Stimulated activated naive CD4-positive, alpha-beta T cell (primary cell): ENCODE measurements at regions not wholly inside any gene's neighbourhood (a gene's known extent, or its start where the extent isn't known, plus 50 kb on each side); places are given as distances from the start of the nearest gene placed in this dataset.
"Not testable (repeated sequence)": the region's sequence is repeated elsewhere in the genome, so short reads cannot be mapped to it uniquely, and the experiment has no call there.

Experiments
- DNase-seq, 6 experiments: peaks; one replicate each; lab custom pipeline; 2025; lab: John Stamatoyannopoulos, UW

- DNase-seq: no peak
Measured at GRCh38 chr22:26769663-26770062, 112.3 kb downstream of the MIAT start.

- no peak for DNase-seq
Measured at GRCh38 chr22:26770624-26771023, 113.2 kb downstream of the MIAT start.

- not testable (repeated sequence) for DNase-seq
Measured at GRCh38 chr22:26773054-26773453, 115.7 kb downstream of the MIAT start.

GRCh38 chr22:26775394-26775793 is 118.0 kb downstream of the MIAT start:
- DNase-seq: no peak

- no peak for DNase-seq
Measured at GRCh38 chr22:26777156-26777801, 119.9 kb downstream of the MIAT start.

- no peak for DNase-seq
Measured at GRCh38 chr22:26778372-26778771, 121.0 kb downstream of the MIAT start.

GRCh38 chr22:26779108-26779507 is 121.7 kb downstream of the MIAT start:
- no peak for DNase-seq

- DNase-seq: no peak
Measured at GRCh38 chr22:26779929-26780328, 122.5 kb downstream of the MIAT start.

GRCh38 chr22:26780521-26780920 is 123.1 kb downstream of the MIAT start:
- no peak for DNase-seq

GRCh38 chr22:26781062-26781461 is 123.7 kb downstream of the MIAT start:
- DNase-seq: no peak

GRCh38 chr22:26781596-26781995 is 124.2 kb downstream of the MIAT start:
- no peak for DNase-seq

GRCh38 chr22:26783885-26784284 is 126.5 kb downstream of the MIAT start:
- DNase-seq: no peak

- no peak for DNase-seq
Measured at GRCh38 chr22:26784772-26785171, 127.4 kb downstream of the MIAT start.

GRCh38 chr22:26785932-26786331 is 128.5 kb downstream of the MIAT start:
- no peak for DNase-seq

- no peak for DNase-seq
Measured at GRCh38 chr22:26786398-26786797, 129.0 kb downstream of the MIAT start.

GRCh38 chr22:26789951-26790350 is 132.6 kb downstream of the MIAT start:
- no peak for DNase-seq

GRCh38 chr22:26792522-26792921 is 135.1 kb downstream of the MIAT start:
- no peak for DNase-seq

- no peak for DNase-seq
Measured at GRCh38 chr22:26796785-26797184, 139.4 kb downstream of the MIAT start.

GRCh38 chr22:26797910-26798309 is 140.5 kb downstream of the MIAT start:
- DNase-seq: no peak

- no peak for DNase-seq
Measured at GRCh38 chr22:26798462-26799065, 141.2 kb downstream of the MIAT start.

GRCh38 chr22:26800858-26801257 is 143.5 kb downstream of the MIAT start:
- no peak for DNase-seq

GRCh38 chr22:26801449-26801848 is 144.1 kb downstream of the MIAT start:
- no peak for DNase-seq

- DNase-seq: no peak
Measured at GRCh38 chr22:26804315-26804714, 146.9 kb downstream of the MIAT start.

GRCh38 chr22:26804911-26805539 is 147.6 kb downstream of the MIAT start:
- no peak for DNase-seq
